ENCODE measurements at regions not wholly inside any gene's neighbourhood (a gene's known extent, or its start where the extent isn't known, plus 50 kb on each side); places are given as distances from the start of the nearest gene placed in this dataset.

DNA sequence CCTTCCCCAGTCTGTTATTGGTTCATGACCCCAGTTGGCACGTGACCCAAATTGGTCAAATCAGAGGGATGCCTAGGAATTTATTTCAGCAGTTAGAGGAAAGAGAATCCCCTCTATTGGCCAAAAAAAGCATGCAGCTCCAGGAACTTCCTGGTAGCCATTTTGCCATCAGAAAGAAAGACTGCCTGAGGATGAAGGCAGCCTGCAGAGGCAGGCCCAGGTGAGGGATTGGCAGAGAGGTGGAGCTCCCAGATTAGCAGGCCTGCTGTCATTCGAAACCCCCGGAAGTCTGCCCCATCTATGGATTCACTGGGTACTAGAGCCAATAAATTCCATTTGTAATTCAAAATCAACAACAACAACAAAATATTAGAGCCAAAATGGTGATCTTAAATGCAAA lies 207.6 kb downstream of the CWF19L2 start:
- TF ChIP-seq, protein P1, sequence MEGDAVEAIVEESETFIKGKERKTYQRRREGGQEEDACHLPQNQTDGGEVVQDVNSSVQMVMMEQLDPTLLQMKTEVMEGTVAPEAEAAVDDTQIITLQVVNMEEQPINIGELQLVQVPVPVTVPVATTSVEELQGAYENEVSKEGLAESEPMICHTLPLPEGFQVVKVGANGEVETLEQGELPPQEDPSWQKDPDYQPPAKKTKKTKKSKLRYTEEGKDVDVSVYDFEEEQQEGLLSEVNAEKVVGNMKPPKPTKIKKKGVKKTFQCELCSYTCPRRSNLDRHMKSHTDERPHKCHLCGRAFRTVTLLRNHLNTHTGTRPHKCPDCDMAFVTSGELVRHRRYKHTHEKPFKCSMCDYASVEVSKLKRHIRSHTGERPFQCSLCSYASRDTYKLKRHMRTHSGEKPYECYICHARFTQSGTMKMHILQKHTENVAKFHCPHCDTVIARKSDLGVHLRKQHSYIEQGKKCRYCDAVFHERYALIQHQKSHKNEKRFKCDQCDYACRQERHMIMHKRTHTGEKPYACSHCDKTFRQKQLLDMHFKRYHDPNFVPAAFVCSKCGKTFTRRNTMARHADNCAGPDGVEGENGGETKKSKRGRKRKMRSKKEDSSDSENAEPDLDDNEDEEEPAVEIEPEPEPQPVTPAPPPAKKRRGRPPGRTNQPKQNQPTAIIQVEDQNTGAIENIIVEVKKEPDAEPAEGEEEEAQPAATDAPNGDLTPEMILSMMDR (IDR thresholded peaks at IDR 0.05; ENCODE audit: insufficient read depth, low read depth, low read length): no peak
- H3K4me3 ChIP-seq (ENCODE audit: low read depth, low read length): no peak overlapping the region
- DNase-seq (ENCODE audit: low read depth): no peak

DNA sequence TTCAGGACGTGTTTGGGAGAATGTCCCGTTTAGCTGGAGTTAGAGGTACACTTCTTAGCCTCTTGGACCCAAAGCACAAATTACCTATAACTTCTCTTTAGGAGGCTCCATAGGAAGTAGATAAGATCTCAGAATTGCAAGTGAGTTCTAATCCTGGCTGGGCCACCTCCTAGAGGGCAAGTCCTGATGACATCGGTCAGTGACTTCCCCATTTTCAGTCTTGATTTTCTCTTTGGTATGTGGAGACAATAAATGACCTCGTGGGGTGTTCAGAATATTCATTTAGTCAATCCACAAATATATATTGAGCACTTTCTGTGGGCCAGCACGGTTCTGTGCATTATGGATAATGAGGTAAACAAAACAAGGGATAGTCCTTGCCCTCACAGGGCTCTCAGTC lies 208.6 kb downstream of the CWF19L2 start:
- DNase-seq (ENCODE audit: low read depth): no peak
- TF ChIP-seq, protein P1 (IDR thresholded peaks at IDR 0.05; ENCODE audit: insufficient read depth, low read depth, low read length): no peak
- no peak overlapping the region for H3K4me3 ChIP-seq (ENCODE audit: low read depth, low read length)

DNA sequence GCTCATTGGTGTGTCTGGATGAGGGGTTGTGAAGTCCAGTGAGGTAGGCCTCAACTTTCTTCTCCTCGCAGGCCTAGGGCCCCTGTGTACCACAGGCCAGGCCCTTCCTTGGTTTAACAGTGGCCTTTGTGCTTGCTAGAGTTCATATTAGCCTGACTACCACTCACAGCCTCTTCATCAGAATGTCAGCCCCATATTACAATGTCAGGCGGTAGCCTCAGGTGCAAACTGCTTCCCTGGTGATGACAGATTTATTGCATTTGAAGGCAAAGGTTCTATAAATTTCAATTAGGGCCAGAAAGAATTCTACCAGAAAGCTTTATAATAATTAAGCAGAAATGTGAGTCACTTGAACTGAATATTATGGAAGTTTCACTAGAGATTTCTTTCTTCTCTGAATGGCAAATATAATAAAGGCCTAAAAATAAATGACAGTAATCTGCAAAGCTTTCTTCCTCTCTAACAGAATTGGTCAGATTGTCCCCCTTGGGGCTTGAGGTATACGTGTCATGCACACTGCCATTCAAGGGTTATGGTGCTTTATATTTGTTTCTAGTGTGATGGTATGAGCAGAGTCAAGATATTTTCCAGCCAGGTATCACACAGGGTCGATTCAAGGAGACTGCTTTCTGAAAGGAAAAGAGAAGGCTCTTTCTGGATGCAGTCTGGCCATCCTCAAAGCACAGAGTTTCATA lies 210.3 kb downstream of the CWF19L2 start:
- DNase-seq (ENCODE audit: low read depth): no peak

DNA sequence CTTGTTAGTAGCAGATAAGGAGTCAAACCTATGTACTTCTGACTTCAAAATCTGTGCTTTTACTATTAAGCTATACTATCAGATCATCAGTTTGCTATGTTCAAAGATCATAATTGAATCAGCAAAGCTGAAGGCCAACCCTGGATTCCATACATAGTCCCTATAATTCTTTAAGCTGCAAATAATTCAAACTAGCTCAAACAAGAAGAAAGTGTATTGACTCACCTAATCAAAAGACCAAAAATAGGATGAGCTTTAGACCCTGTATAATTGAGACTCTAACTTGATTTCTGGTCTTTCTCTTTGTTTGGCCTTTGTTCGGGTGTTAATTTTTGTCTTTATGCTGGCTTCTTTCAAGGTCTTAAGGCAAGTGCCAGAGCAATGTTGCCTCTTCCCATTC lies 213.7 kb downstream of the CWF19L2 start:
- no peak for DNase-seq (ENCODE audit: low read depth)
- TF ChIP-seq, protein P1 (IDR thresholded peaks at IDR 0.05; ENCODE audit: insufficient read depth, low read depth, low read length): no peak
- no peak overlapping the region for H3K4me3 ChIP-seq (ENCODE audit: low read depth, low read length)

More for the DNA sequence above, 210.3 kb downstream of the CWF19L2 start:
- H3K4me3 ChIP-seq (ENCODE audit: low read depth, low read length): no peak overlapping the region
- TF ChIP-seq, protein P1 (IDR thresholded peaks at IDR 0.05; ENCODE audit: insufficient read depth, low read depth, low read length): no peak

DNA sequence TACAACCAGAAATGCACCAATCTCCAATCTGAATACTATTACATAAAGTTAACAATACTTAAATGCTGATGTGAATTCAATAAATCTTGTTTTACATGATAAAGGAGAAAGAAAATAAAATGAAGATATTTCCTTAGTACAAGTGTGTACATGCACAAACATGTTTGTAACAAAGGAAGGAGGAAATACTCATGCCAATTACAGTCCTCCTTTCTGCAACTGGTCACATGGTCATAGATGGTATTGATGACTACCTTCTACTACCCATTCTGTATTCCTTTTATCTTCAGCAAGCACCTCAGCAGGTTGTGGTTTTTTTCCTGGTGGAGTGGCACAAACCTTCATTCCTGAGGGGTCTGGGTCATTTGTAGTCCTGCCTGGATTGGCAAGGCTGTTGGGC lies 214.2 kb upstream of the GUCY1A2 start:
- no peak overlapping the region for H3K4me3 ChIP-seq (ENCODE audit: low read depth, low read length)
- DNase-seq (ENCODE audit: low read depth): no peak
- TF ChIP-seq, protein P1 (IDR thresholded peaks at IDR 0.05; ENCODE audit: insufficient read depth, low read depth, low read length): no peak

DNA sequence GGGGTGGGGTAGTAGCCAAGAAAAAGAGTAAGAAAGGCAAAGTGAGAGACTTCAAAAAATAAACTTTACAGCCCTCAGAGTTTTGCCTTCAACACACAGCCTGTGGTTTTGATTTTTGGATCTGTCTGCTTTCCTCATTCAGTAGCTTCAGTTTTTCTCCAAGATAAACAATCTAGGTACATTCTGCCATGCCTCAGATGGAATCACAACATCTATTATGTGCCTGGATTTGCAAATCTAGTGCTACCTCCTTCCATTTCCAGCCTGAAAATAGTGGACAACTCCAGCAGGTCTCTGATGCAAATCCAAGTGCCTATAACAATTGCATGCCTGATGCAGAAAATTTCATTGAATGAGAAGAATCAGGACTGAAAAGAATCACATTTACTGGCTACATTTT lies 206.6 kb upstream of the GUCY1A2 start:
- TF ChIP-seq, protein P1 (IDR thresholded peaks at IDR 0.05; ENCODE audit: insufficient read depth, low read depth, low read length): no peak

More for the DNA sequence above, 206.6 kb upstream of the GUCY1A2 start:
- no peak for DNase-seq (ENCODE audit: low read depth)
- no peak overlapping the region for H3K4me3 ChIP-seq (ENCODE audit: low read depth, low read length)

All from fibroblast of villous mesenchyme (primary cell).